Effector memory CD8-positive, alpha-beta T cell (primary cell): ENCODE measurements at regions not wholly inside any gene's neighbourhood (a gene's known extent, or its start where the extent isn't known, plus 50 kb on each side); places are given as distances from the start of the nearest gene placed in this dataset.
"Not testable (repeated sequence)": the region's sequence is repeated elsewhere in the genome, so short reads cannot be mapped to it uniquely, and the experiment has no call there.

Experiments used
- ATAC-seq: fragments of 150-1000 bp; cut with Tn5 transposase; replicated peaks from 2 replicates; pipeline ENCODE4 v1.10.0; 2021; ENCODE audit warnings: mild to moderate bottlenecking, moderate library complexity
- DNase-seq, 3 experiments: peaks; one replicate each; pipeline ENCODE4 v3.0.0; 2021
- H3K27ac Mint-ChIP-seq, 2 donors: one replicate each; pipeline ENCODE4 v1.8.0; 2022; ENCODE audit warnings: mild to moderate bottlenecking in 2 of 2, mixed read lengths in 2 of 2, moderate library complexity in 2 of 2
- H3K27me3 Mint-ChIP-seq, 2 donors: one replicate each; pipeline ENCODE4 v1.8.0; 2022; ENCODE audit warnings: mixed read lengths in 2 of 2
- H3K36me3 Mint-ChIP-seq: one replicate; pipeline ENCODE4 v1.8.0; 2022; ENCODE audit warnings: mild to moderate bottlenecking, moderate library complexity, mixed read lengths; ENCODE audit not compliant: insufficient read depth
- H3K4me1 Mint-ChIP-seq, 2 donors: one replicate each; pipeline ENCODE4 v1.8.0; 2022; ENCODE audit warnings: low read depth in 2 of 2, mixed read lengths in 2 of 2
- H3K4me3 Mint-ChIP-seq, 2 donors: one replicate each; pipeline ENCODE4 v1.8.0; 2022; ENCODE audit warnings: mild to moderate bottlenecking in 2 of 2, mixed read lengths in 2 of 2, moderate library complexity in 2 of 2
- H3K9me3 Mint-ChIP-seq, 2 donors: one replicate each; pipeline ENCODE4 v1.8.0; 2022; ENCODE audit warnings: mixed read lengths in 2 of 2

DNA sequence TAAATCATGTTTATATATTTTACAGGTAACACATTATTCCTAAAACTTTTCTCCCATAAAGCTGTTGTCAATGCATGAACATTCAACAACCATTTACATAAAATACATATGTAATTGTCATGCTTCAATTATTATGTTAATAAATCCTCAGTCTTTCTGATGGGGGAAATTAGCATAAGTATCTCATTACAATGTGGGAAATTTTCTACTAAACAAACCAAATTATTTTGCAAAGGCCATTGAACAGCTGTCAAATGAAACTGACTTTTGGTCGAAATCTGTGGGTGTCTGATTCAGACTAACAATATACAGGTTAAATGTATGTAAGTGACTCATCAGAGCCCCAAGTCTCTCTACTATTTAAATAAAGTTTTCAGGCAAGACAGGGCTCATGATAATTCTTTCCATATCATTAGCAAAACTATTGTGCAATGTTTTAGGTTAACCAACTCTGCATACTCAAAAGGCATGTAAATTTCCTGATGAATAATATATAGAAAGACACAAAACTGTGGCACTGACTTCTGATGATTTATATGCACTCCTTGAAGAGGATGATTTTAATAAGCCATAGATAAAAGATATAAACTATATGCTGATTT lies 795.3 kb upstream of the AADAT start:
- Mint-ChIP-seq H3K27ac (no peak overlapping the region), H3K27me3 (no peaks in the 10 kb centered on the region), H3K36me3 (no peaks in the 10 kb centered on the region), H3K4me3 (no peak overlapping the region), H3K9me3 (peaks cover 12 to 19% of the 10 kb centered on the region in 2 donors), H3K4me1 (no peaks in the 10 kb centered on the region)
- DNase-seq, result no peak
- ATAC-seq, result no peak

DNA sequence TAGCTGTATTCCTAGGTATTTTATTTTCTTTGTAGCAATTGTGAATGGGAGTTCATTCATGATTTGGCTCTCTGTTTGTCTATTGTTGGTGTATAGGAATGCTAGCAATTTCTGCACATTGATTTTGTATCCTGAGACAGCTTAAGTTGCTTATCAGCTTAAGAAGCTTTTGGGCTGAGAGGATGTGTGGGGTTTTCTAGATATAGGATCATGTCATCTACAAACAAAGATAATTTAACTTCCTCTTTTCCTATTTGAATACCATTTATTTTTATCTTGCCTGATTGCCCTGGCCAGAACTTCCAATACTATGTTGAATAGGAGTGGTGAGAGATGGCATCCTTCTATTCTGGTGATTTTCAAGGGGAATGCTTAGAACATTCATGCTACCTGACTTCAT lies 791.9 kb upstream of the AADAT start:
- H3K36me3 Mint-ChIP-seq, H3K27me3 Mint-ChIP-seq, H3K4me3 Mint-ChIP-seq, ATAC-seq, H3K4me1 Mint-ChIP-seq, H3K27ac Mint-ChIP-seq, DNase-seq: not testable (repeated sequence)
- peaks cover 8 to 12% of the 10 kb centered on the region in 2 donors for H3K9me3 Mint-ChIP-seq

DNA sequence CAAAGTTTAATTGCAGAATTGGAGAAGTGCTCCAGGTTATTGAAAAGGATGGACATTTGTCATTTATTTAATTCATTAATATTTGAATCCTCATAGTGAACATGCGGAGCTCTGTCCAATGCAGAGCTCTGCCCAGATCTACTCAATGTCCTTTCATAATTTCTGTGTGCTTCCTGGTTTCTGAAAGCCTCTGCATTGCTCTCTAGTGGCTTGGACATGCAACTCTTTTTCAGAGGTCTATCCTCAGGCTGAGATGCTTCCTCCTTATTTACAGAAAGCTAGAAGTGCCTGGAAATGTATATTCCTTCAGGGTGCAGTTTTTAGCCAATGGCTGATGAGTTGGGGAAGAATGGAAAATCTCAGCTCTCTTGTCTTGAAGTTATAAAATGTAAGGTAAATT lies 786.1 kb upstream of the AADAT start:
- H3K27ac Mint-ChIP-seq, result no peak overlapping the region
- H3K9me3 Mint-ChIP-seq, result peaks cover 4 to 7% of the 10 kb centered on the region in 2 donors
- H3K27me3 Mint-ChIP-seq, result no peaks in the 10 kb centered on the region
- DNase-seq, result no peak
- ATAC-seq, result no peak
- no peak overlapping the region for H3K4me3 Mint-ChIP-seq
- no peaks in the 10 kb centered on the region for H3K4me1 Mint-ChIP-seq
- no peaks in the 10 kb centered on the region for H3K36me3 Mint-ChIP-seq

DNA sequence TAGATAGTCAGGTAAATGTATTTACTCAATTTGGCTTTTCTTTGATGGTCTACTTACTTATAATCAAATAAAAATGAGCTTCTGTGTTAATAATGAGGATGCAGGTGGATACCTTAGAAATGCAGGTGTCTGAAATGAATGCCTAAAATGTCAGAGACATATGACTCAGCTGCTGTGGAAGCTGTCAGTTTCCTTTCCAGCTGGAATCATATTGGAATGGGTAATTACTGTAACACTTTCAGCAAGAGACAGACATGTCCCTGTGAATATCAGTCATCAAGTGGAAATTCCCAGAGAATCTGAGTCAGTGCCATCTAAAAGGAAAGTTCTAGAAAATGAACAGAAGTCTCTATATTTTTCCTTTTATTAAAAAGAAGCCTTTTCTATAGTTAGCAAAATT lies 783.0 kb upstream of the AADAT start:
- no peak overlapping the region for H3K27ac Mint-ChIP-seq
- ATAC-seq (no peak), DNase-seq (no peak)
- no peak overlapping the region for H3K4me3 Mint-ChIP-seq
- peaks cover 5 to 28% of the 10 kb centered on the region in 2 donors for H3K9me3 Mint-ChIP-seq
- H3K36me3 Mint-ChIP-seq, result no peaks in the 10 kb centered on the region
- H3K27me3 Mint-ChIP-seq, result no peaks in the 10 kb centered on the region
- no peaks in the 10 kb centered on the region for H3K4me1 Mint-ChIP-seq

DNA sequence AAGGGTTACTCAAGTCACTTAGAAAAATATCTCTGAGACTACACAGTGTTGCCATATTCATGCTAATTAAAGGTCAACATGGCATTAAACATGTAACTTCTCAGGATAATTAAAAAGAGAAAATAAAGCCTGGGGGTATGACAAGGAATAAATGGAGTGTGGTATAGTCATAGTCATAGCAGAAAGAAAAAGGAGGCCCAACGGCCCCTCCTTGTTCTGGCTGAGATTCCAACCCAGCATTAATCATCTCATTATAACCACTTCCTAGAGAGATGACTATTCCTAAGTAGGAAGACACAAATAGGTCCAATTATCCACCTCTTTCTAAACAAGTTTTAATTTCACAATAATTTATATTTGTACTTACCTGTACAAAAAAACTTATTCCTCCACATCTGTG lies 778.4 kb upstream of the AADAT start:
- no peak overlapping the region for H3K27ac Mint-ChIP-seq
- DNase-seq, result no peak
- no peak overlapping the region for H3K4me3 Mint-ChIP-seq
- H3K4me1 Mint-ChIP-seq, result no peaks in the 10 kb centered on the region
- no peaks in the 10 kb centered on the region for H3K36me3 Mint-ChIP-seq
- no peak for ATAC-seq
- H3K27me3 Mint-ChIP-seq, result no peaks in the 10 kb centered on the region
- H3K9me3 Mint-ChIP-seq, result peaks cover 10 to 45% of the 10 kb centered on the region in 2 donors

DNA sequence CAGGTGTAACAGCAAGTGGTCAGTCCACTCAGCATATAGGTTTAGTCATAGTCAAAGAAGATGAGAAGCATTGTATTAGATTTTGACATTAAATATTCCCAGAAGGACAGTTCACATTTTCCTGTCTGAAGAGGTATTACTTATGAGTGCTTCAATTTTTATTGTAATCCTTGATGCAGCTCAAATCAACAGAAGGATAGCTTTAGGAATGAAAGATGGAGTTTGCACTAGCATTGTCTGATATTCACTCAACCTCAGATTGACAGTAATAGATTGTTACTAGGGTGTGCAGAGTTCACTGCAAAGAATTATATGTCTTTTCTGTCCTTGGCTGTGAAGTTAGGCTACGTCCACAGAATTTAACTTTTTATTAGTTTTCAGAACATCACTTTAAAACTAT lies 764.3 kb upstream of the AADAT start:
- Mint-ChIP-seq H3K9me3 (peaks cover 14 to 33% of the 10 kb centered on the region in 2 donors), H3K27me3 (no peaks in the 10 kb centered on the region), H3K36me3 (no peaks in the 10 kb centered on the region), H3K4me3 (no peak overlapping the region), H3K4me1 (no peaks in the 10 kb centered on the region), H3K27ac (no peak overlapping the region)
- DNase-seq (no peak), ATAC-seq (no peak)

DNA sequence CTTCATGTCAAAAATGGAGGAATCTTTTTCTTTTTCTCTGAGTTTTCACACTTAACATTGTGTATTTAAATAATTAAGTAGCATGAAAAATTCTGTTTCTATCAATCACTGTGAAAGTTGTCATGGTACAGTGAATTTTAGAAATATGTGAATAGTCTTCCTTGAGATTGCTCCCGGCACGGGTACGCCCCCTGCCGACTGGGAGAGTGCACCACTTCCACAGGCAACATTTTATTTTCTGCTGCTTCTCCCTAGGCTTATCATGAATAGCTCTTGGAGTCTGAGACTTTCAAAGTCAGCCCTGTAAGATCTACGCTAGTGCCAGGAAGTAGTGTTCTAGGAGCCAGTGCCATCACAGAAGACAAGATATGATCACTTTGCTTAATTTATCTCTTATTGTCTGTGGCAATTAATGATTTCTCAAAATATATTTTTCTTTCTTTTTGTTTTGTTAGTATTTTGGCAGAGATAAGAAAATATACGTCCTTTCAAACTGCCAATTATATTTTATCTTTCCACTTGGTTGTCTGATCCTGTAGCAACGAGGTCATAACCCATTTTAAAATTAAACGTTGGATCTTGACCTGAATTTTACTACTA lies 763.8 kb upstream of the AADAT start:
- H3K27ac Mint-ChIP-seq, result no peak overlapping the region
- H3K4me1 Mint-ChIP-seq, result no peaks in the 10 kb centered on the region
- H3K27me3 Mint-ChIP-seq, result no peaks in the 10 kb centered on the region
- no peaks in the 10 kb centered on the region for H3K36me3 Mint-ChIP-seq
- H3K9me3 Mint-ChIP-seq, result peaks cover 12 to 28% of the 10 kb centered on the region in 2 donors
- DNase-seq, result no peak
- ATAC-seq, result no peak
- H3K4me3 Mint-ChIP-seq, result no peak overlapping the region

DNA sequence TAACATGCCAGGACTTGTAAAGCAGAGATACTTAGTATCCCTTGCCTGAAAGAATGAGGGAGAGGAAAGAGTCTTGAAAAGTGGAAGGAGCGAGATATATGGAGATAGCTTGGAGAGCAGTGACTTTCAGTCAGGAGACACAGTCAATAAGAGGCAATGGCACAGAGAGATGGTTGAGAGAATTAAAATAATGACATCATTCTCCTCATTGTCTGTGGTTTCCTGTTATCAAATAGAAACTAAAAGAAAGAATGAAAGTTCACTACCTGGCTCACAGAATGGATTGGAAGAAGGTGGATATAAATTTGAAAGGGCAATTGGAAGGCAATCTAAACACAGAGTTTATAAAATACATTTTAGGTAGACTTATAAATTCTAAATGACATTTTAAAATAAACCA lies 760.2 kb upstream of the AADAT start:
- Mint-ChIP-seq H3K4me1 (no peaks in the 10 kb centered on the region), H3K4me3 (no peak overlapping the region), H3K27me3 (no peaks in the 10 kb centered on the region), H3K36me3 (peaks cover 2% of the 10 kb centered on the region), H3K9me3 (peaks cover 11 to 31% of the 10 kb centered on the region in 2 donors), H3K27ac (no peak overlapping the region)
- no peak for ATAC-seq
- DNase-seq, result no peak

DNA sequence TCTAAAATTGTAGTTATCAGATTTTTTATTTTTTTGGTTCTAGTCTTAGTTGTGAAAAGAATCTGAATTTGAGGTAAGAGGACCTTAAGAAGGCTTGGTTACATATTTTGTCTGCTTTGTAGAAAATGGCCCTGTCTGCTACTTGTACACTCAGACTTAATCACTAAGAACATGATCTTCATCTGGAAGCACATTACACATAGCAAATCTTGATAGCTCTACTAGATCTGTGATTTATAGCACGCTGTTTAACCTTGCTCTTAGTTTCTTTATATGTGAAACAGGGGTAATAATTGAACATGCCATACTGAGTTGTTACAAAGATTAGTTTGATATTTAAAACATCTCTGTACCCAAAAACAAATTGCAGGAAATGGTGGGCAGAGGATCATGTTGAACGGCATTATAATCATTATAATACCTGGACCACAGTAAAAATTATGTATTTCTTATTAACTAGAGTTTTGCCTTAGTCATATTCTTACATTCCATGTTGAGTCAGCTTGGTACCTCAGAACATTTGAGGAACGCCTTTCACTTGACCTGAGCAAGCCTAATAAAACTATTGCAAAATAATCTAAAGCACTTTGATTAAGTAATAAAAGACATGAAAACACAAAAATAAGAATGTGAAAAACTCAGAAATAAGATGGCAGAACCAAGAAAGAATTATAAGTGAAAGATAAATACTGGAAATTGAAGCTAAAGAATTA lies 738.0 kb upstream of the AADAT start:
- DNase-seq, result no peak
- no peak overlapping the region for H3K27ac Mint-ChIP-seq
- no peak for ATAC-seq

DNA sequence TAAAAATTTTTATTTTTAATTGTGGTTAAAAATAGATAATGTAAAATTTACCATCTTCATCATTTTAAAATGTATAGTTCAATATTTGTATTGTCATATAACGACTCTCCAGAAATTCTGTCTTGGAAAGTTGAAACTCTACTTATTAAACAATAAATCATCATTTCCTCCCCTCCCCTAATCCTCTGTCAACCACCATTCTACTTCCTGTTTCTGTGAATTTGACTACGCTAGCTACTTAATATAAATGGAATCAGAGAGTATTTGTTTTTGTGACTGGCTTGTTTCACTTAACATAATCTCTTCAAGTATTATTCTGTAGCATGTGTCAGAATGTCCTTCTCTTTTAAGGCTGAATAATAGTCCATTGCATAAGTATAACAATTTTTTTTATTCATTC lies 729.0 kb upstream of the AADAT start:
- ATAC-seq (no peak), DNase-seq (no peak)
- Mint-ChIP-seq H3K9me3 (peaks cover 19 to 23% of the 10 kb centered on the region in 2 donors), H3K4me3 (no peak overlapping the region), H3K27me3 (no peaks in the 10 kb centered on the region), H3K4me1 (no peaks in the 10 kb centered on the region), H3K36me3 (no peaks in the 10 kb centered on the region), H3K27ac (no peak overlapping the region)

More for the DNA sequence above, 738.0 kb upstream of the AADAT start:
- Mint-ChIP-seq H3K9me3 (peaks cover 5 to 14% of the 10 kb centered on the region in 2 donors), H3K27me3 (no peaks in the 10 kb centered on the region), H3K4me1 (no peaks in the 10 kb centered on the region), H3K36me3 (no peaks in the 10 kb centered on the region), H3K4me3 (no peak overlapping the region)

DNA sequence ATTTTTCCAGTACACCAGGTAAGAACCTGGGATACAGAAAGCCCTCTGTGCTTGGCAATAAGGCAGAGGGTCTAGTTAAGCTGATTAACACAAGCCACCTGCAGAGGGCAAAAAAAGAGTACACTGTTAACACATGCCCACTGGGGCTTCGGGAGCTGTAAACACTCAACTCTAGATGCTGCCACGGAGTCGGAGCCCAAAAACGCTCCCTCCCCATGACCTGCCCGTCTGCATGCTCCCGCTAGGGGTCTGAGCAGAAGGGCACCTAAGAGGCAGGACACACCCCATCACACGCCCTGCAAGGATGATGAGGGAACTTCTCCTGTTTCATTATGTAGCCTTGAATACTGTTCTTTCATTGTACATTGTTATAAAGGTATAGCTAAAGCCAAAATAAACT lies 715.6 kb upstream of the AADAT start:
- Mint-ChIP-seq H3K4me3 (no peak overlapping the region), H3K27ac (no peak overlapping the region), H3K9me3 (peaks cover 6 to 14% of the 10 kb centered on the region in 2 donors), H3K4me1 (no peaks in the 10 kb centered on the region), H3K27me3 (no peaks in the 10 kb centered on the region), H3K36me3 (no peaks in the 10 kb centered on the region)
- ATAC-seq, result no peak
- no peak for DNase-seq

DNA sequence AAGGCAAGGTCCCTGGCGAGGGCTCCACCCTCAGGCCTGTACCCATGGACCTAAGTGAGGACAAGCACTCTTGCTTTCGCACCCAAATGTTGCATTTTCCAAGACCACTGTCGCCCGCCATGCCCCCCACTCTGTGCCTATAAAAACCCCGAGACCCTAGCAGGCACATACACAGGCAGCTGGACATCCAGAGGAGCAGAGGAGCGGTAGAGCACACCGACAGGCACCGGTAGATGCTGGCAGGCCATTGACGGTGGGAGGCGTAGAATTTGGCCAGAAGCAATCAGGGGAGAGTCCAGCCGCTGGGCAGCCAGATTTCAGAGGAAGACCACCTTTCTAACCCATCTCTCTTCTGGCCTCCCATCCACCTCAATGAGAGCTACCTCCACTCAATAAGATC lies 715.2 kb upstream of the AADAT start:
- no peak for ATAC-seq
- Mint-ChIP-seq H3K36me3 (no peaks in the 10 kb centered on the region), H3K4me3 (no peak overlapping the region), H3K9me3 (peaks cover 6 to 14% of the 10 kb centered on the region in 2 donors), H3K4me1 (no peaks in the 10 kb centered on the region), H3K27ac (no peak overlapping the region), H3K27me3 (no peaks in the 10 kb centered on the region)
- DNase-seq, result no peak

DNA sequence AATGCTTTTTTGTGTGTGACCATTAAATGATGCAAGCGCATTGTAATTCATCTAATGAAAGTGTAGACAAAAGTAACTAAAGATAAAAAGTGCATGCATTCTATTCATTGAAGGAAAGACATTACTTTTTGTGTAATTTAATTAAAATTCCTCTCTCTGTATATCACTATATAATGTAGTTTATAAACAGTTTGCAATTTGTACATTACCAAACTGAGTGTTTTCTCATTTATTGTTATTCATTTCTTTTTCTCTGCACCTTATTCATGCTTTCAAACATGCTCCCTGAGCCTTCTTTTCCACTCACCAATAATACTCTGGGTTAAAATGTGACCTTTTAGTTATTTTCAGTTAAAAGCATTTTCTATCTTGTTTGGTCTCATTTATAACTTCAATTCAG lies 713.7 kb upstream of the AADAT start:
- Mint-ChIP-seq H3K9me3 (peaks cover 11 to 14% of the 10 kb centered on the region in 2 donors), H3K4me1 (no peaks in the 10 kb centered on the region), H3K36me3 (no peaks in the 10 kb centered on the region), H3K4me3 (no peak overlapping the region), H3K27ac (no peak overlapping the region), H3K27me3 (no peaks in the 10 kb centered on the region)
- ATAC-seq (no peak), DNase-seq (no peak)

DNA sequence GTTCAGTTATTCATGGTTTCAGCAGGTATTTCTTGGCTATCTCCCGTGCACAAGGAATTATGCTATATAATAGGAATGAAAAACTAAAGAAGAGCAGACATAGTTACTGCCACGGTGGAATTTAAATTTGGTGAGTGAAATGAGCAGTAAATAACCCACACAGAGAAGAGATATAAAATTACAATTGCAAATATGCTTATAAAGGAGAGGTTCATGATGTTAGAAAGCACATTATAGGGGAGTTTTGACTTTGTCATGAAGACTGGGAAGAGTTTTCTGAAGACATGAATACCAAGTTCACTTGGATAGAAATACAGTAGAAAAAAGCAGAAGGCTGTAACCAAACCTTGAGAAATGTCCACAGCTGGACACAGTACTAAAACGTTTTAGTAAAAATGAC lies 712.0 kb upstream of the AADAT start:
- Mint-ChIP-seq H3K27me3 (no peaks in the 10 kb centered on the region), H3K36me3 (no peaks in the 10 kb centered on the region), H3K9me3 (peaks cover under 1 to 9% of the 10 kb centered on the region in 2 donors), H3K4me1 (no peaks in the 10 kb centered on the region), H3K27ac (no peak overlapping the region), H3K4me3 (no peak overlapping the region)
- ATAC-seq, result no peak
- DNase-seq, result no peak
